ENCODE measurements at regions not wholly inside any gene's neighbourhood (a gene's known extent, or its start where the extent isn't known, plus 50 kb on each side); places are given as distances from the start of the nearest gene placed in this dataset.

- no peak for TF ChIP-seq CTCF (conservative IDR thresholded peaks at IDR 0.05)
- TF ChIP-seq ZFX (IDR thresholded peaks at IDR 0.05) = no peak
- H3K27ac ChIP-seq = no peak overlapping the region
Measured at GRCh38 chr7:67423065-67423464, 426.4 kb downstream of the TYW1 start.

GRCh38 chr7:67426654-67427053, 430.0 kb downstream of the TYW1 start:
- TF ChIP-seq CTCF (conservative IDR thresholded peaks at IDR 0.05) (no peak), ZFX (IDR thresholded peaks at IDR 0.05) (no peak)
- no peak overlapping the region for H3K27ac ChIP-seq

- TF ChIP-seq ZFX (IDR thresholded peaks at IDR 0.05) (no peak), CTCF (conservative IDR thresholded peaks at IDR 0.05) (no peak)
- no peak overlapping the region for H3K27ac ChIP-seq
Measured at GRCh38 chr7:67429735-67430134, 433.1 kb downstream of the TYW1 start.

DNA sequence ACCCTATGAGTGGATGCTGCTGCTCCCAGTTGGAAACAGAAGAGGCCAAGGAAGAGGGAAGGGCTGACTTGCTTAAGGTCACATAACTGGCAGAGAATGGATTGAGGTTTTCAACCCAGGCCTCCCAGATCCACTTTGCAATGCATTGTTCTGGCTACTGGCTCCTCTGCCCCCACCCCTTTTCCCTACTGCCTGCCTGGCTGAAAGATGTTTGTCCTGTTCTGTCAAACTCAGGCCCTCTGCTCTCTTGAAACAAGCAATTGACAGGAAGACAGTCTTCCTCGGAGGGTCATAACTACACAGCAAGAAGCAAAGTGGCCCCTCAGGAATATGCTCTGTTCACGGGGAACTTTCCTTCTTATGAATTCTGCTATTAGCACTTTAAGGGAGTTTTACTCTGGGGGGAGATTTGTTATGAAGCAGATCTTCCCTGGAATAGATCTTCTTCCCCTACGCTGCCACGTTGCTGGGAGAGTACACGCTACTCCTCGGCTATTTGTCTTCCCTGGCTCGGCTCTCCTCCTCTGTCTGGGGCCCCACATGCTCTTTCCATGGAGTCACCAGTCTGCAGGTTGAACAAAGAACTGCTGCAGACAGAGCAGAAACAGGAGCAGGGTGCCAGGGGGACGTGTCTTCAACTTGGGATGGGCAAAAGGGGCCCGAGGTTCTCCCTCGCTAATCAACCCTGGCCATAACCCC, 436.1 kb downstream of the TYW1 start:
- no peak overlapping the region for H3K27ac ChIP-seq
- TF ChIP-seq CTCF (conservative IDR thresholded peaks at IDR 0.05) (no peak), ZFX (IDR thresholded peaks at IDR 0.05) (no peak)

DNA sequence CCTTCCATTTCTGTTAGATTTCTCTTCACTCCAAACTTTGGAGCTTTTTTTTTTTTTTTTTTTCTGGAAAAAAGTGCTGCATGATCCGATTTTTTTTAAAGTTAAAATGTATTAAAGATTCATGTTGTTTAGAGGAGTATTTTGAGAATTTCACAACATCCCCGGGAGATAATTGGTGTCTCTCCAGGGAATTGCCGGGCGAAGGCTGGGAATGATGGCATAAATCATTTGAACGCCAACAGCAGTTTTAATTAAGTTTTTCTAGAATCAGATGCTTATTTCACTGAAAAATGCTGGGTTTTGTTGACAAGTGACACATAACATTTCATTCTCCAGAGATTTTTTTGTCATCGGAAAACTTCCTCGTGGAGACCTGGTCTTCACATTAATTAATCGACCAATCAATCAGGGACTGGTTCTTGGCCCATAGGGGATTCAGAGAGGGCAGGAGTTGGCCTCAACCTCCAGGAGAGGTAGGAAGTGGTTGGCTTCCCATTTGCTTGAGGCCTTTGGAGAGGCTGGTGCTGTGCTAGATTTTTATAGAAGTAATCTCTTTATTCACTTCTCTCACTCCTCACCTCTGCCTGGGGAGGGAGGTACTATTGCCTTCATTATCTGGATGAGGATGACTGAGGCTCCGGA, 439.4 kb downstream of the TYW1 start:
- TF ChIP-seq ZFX (IDR thresholded peaks at IDR 0.05) (no peak), CTCF (conservative IDR thresholded peaks at IDR 0.05) (no peak)
- H3K27ac ChIP-seq = no peak overlapping the region

DNA sequence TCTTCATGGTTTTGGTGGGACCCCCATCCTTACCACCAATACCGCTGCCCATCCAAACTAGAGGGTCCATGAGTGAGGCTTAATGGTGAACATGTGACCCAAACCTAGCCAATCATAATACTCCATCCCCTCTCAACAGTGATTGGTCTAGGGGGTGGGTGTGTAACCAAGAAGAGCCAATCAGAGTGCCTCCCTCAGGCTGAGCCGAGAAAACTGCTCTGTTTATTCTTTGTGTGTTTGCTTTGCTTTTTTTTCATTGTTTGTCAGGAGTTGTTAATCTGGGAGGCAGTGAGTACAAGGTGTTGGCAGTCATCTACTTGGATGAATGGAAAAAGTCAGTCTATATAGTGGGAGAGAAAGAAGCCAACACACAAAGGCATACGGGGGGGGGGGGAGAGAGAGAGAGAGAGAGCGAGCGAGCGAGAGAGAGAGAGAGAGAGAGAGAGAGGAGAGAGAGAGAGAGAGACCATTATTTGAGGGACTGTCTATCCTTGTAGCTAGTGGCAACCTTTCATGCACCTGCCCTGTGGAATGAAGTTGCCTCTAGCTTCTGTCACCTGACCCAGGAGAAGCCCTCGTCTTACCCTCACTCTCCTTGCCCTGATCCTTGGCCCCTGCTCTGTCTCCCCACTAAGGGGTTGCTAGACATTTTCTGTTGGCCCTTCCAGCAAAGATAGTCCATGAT, 441.7 kb downstream of the TYW1 start:
- TF ChIP-seq CTCF (conservative IDR thresholded peaks at IDR 0.05) (no peak), ZFX (IDR thresholded peaks at IDR 0.05) (no peak)

GRCh38 chr7:67438913-67439505, 442.4 kb downstream of the TYW1 start:
- peak overlapping the region; percentile 36 for H3K27ac ChIP-seq
- TF ChIP-seq ZFX (IDR thresholded peaks at IDR 0.05) (no peak), CTCF (conservative IDR thresholded peaks at IDR 0.05) (no peak)

More for the DNA sequence above, 441.7 kb downstream of the TYW1 start:
- H3K27ac ChIP-seq = peak overlapping the region; percentile 36

Measured in C4-2B (cell line).